Transverse colon (tissue), 4 donors: ENCODE measurements at regions not wholly inside any gene's neighbourhood (a gene's known extent, or its start where the extent isn't known, plus 50 kb on each side); places are given as distances from the start of the nearest gene placed in this dataset.

Experiments
- EP300 ChIP-seq: sonication (generic); formaldehyde crosslinking; IDR thresholded peaks from one replicate; pipeline ENCODE4 v1.6.1; 2017; ENCODE audit warnings: antibody characterized with exemption, low read depth
- POLR2A ChIP-seq: fragments of 450-650 bp; IDR thresholded peaks from one replicate; pipeline ENCODE4 v1.6.1; 2016; ENCODE audit warnings: antibody characterized with exemption, mild to moderate bottlenecking, moderate library complexity
- POLR2AphosphoS5 ChIP-seq, 3 donors: sonication (generic); formaldehyde crosslinking; IDR thresholded peaks; one replicate each; pipeline ENCODE4 v1.6.1; 2016; ENCODE audit warnings: antibody characterized with exemption in 3 of 3
- TF ChIP-seq, protein P1 (sequence below), 5 experiments: fragments of 200-600 bp in 3 of 5; fragments of 450-650 bp in 2 of 5; sonication (generic) in 3 of 5; IDR thresholded peaks; 1 replicate in 2 of 5; 2 replicates in 3 of 5; pipeline ENCODE4 v1.5.1; 2016 to 2017; ENCODE audit warnings: antibody characterized with exemption in 5 of 5, inconsistent platforms in 3 of 5, mild to moderate bottlenecking in 2 of 5, moderate library complexity in 1 of 5

DNA sequence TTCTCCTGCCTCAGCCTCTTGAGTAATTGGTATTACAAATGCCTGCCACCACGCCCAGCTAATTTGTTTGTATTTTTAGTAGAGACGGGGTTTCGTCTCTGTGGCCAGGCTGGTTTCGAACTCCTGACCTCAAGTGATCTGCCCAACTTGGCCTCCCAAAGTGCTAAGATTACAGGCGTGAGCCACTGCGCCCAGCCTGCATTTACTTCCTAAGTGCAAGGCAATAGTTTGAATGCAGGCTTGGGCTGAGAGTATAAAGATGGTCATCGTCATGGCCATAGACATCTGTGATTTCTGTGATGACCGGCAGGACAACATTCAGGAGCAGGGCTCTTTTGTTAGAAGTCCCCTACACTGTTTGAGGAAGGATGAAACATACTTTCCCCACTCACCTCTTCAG is 393.9 kb upstream of the SHH start:
- TF ChIP-seq EP300 (no peak), POLR2AphosphoS5 (IDR thresholded peaks at IDR 0.05) (no peak), POLR2A (no peak)
- TF ChIP-seq, protein P1, sequence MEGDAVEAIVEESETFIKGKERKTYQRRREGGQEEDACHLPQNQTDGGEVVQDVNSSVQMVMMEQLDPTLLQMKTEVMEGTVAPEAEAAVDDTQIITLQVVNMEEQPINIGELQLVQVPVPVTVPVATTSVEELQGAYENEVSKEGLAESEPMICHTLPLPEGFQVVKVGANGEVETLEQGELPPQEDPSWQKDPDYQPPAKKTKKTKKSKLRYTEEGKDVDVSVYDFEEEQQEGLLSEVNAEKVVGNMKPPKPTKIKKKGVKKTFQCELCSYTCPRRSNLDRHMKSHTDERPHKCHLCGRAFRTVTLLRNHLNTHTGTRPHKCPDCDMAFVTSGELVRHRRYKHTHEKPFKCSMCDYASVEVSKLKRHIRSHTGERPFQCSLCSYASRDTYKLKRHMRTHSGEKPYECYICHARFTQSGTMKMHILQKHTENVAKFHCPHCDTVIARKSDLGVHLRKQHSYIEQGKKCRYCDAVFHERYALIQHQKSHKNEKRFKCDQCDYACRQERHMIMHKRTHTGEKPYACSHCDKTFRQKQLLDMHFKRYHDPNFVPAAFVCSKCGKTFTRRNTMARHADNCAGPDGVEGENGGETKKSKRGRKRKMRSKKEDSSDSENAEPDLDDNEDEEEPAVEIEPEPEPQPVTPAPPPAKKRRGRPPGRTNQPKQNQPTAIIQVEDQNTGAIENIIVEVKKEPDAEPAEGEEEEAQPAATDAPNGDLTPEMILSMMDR (IDR thresholded peaks at IDR 0.05): no peak
